NCI-H82 (cell line): ENCODE measurements at regions not wholly inside any gene's neighbourhood (a gene's known extent, or its start where the extent isn't known, plus 50 kb on each side); places are given as distances from the start of the nearest gene placed in this dataset.

Source experiments
- DNase-seq: peaks from one replicate; lab custom pipeline; 2025; lab: John Stamatoyannopoulos, UW

DNA sequence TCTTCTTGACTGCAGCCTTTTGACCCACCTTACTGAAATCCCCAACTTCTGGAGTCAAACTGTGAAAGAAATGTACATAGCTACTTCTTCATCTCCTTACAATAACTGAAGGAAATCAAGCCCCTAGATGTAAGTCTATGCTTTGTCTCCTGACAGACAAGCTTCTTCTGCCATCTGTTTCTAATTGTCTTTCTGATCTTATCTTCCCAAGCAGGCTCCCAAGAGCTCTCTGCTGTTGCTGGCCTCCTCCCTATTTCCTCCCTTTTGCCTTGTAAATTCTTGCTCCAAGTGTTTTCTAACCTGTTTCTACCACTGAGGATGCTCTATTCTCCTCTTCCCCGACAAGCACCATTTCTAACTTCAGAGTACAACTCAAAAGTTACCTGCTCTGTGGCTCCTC is 77.4 kb upstream of the OSR1 start:
- DNase-seq: no peak

DNA sequence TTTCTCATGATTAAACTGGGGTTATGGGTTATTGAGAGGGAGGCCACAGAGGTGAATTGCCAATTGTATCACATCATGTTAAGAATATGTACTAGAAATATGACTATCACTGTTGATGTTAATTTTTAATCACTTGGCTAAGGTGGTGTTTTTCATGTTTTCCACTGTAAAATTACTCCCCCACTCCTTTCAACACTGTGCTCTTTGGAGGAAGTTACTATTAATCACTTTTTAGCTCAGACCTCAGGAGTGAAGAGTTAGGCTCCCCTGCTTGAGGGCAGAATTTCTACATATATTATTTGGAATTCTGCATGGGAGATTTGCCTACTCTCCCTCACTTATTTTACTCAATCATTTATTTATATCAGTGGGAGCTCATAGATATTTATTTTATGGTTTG is 76.0 kb upstream of the OSR1 start:
- DNase-seq: no peak

DNA sequence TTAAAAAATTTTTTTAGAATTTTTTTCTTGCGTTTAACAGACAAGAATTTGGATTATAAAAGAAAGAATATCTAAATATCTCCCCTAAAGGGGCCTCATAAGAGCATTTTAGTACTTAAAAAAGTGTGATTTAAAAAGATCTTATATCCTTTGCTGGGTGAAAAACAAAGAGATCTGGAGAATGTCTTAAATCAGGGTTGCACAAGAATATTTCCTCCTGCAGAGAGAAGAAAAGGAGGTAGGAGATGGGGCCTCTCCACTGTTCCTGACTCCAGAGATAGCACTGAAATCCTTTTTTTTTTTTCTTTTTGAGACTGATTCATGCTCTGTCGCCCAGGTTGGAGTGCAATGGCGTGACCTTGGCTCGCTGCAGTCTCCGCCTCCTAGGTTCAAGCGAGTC is 68.5 kb upstream of the OSR1 start:
- DNase-seq: no peak

DNA sequence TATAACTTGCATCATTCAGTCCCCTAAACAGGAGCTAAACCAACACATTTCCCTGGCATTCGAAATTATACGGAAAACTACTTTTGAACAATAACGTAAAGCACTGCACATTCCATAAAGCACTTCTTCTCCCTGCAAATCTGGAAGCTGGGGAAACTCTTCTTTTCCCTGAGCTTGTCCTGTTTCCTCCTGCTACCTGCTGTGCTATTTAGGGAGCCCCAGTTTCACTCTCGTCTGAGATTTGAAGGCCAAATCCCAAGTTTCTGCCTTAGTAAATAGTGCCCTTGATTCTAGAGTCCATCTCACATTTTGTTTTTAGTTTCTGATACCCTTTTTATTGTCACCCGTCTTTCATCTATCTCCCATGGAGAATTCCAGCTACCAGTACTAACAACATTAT is 67.7 kb upstream of the OSR1 start:
- no peak for DNase-seq

DNA sequence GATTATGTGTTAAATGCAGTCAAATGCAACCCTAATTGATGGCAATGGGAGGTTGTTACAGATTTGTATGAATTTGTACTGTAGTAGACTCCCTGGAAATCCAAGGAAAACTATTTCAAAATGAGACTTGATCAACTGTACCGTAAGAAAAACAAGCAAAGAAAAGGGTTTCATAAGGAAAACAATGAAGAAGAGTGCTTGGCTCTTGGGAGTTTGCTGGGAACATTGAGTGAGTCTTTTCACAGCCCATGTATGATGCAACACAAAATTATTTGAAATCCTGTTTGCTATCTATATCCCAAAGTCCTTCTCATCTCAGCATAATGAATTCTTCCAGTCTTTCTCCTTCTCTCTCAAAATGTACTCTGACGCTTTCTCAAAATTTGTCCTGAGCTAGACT is 67.0 kb upstream of the OSR1 start:
- DNase-seq: no peak

DNA sequence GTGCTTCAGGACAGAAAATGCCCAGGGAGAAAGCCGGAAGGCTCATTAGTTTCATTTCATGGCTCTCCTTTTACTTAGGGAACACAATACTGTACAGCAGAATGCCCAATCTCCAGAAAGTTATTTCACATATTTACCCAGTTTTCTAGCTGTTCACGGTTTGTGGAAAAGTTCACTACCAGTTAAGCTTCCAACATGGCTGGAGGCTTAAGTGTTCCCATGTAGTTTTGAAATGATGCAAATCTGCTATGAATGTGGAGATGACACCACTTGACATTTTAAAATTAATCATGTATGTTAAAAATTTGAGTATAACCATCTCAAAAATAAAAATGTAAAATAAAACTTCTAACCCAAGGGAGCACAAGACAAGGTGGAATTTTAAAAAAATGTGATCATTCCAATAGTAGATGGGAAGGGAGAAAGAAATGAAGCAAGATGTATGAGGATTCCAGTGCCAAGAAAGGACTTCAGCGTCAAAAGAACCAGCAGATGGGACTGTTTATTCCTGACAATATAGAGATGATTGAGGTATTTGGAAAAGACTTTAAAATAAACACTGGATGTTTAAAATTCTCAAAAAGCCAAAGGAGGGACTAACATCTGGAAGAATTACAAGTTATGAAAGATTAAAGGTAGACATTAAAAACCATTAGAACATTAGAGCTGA is 60.9 kb upstream of the OSR1 start:
- DNase-seq: no peak

DNA sequence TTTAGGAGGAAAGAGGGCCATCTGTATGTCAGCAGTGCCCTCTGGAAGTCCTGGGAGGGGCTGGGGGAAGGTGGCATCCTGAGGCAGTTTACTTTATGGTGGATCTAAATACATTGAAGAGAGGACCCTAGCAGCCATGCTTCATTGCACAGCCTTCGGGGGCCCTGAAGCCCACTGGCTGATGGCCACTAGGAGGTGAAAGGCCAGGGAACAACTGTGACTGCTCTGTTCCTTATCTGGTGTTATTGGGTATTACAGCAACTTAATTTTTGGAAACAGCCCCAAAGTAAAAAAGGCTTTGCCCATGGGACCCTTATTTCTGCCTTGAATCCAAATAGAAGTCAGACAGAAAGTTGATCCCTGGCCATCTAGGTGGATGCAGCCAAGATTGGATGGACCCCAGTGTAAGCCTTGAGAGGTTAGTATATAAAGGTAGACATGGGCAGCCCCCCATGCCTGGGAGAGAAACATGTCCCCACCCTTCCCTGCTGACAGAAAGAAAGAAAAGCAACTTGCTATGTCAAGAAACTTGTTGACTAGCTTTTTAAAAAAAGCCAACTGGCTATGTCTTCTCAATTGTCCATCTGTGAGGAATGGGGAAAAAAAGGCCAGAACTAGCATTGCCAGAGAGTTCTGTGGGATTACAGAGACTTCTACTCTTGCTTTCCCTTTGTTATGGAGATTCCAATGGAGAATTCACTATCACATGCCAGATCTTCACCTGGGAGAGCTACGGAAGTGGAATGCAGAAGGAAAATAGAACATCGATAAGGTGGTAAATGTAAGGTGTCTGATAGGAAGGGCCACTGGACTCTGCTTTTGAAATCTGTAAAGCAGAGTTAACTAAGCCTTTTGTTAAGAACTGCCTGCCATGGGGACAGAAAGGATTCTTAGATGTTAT is 58.6 kb upstream of the OSR1 start:
- DNase-seq: no peak

DNA sequence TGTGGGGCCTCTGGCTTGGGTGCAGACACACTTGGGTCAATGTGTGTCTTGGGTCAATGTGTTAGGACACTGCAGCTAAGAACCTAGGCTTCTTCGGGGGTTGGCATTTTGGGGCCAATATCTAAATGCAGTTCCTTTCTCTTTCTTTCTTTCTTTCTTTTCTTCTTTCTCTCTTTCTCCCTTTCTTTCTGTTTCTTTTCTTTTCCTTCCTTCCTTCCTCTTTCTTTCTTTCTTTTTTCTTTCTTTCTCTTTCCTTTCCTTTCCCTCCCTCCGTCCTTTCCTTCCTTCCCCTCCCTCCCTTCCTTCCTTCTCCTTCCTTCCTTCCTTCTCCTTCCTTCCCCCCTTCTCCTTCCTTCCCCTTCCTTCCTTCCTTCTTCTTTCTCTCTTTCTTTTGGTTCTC is 57.7 kb upstream of the OSR1 start:
- no peak for DNase-seq

DNA sequence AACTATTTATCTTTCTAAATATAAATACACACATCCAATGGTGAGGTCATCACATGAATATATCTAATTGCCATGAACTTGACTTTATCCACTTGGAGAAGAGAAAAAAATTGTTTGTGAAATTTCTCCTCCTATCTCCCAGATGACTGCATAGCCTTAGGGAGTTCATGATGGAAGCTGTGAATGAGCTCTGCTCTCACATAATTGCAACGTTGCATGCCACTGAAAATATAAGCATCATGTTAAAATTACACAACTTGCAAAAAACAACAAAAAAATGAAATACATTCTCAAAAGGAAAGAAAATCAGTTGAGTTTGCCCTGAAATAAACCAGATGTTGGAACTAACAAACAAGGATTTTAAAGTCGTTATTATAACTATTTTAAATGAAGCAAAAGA is 50.6 kb upstream of the OSR1 start:
- no peak for DNase-seq

DNA sequence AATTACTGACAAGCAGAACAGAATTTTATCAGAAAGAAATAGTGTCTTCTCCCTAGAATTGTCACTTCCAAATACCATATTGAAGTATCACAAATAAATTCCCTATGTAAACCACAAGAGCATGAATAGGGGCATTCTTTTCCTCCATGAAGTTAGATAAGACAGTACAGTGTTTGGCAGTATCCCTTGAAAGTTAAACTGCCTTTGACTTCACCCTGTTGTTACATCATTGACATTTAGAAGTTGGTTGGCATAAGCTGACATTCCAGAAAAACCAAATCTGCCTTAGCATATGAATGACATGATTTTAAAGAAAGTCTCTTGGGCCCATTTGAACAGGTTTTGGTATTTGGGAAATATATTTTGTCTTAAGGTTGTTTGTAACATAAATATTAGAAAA is 50.2 kb upstream of the OSR1 start:
- no peak for DNase-seq
